Calu3 (cell line): ENCODE measurements at regions not wholly inside any gene's neighbourhood (a gene's known extent, or its start where the extent isn't known, plus 50 kb on each side); places are given as distances from the start of the nearest gene placed in this dataset.
"Not testable (repeated sequence)": the region's sequence is repeated elsewhere in the genome, so short reads cannot be mapped to it uniquely, and the experiment has no call there.

ENCODE experiments used
- BruUV-seq: library from RNA; stranded (reverse); fragments of 400-500 nt; replicated peaks from 2 replicates; lab custom pipeline; 2021; lab: Mats Ljungman, UMichigan
- CTCF ChIA-PET: fragments of 300-600 bp; sonication (Branson Sonifier 250); formaldehyde crosslinking; loops from one replicate; lab custom pipeline; 2022; ENCODE audit warnings: antibody characterized with exemption; lab: Charles Lee
- DNase-seq: peaks from one replicate; pipeline ENCODE4 v3.0.0; 2022
- H3K27ac Mint-ChIP-seq: one replicate; pipeline ENCODE4 v1.8.0; 2022; ENCODE audit warnings: mixed read lengths; ENCODE audit not compliant: unreplicated experiment
- H3K27me3 Mint-ChIP-seq: one replicate; pipeline ENCODE4 v1.8.0; 2022; ENCODE audit warnings: mixed read lengths; ENCODE audit not compliant: unreplicated experiment
- H3K36me3 Mint-ChIP-seq: one replicate; pipeline ENCODE4 v1.8.0; 2022; ENCODE audit warnings: mild to moderate bottlenecking, moderate library complexity, mixed read lengths; ENCODE audit not compliant: insufficient read depth, unreplicated experiment
- H3K4me1 Mint-ChIP-seq: one replicate; pipeline ENCODE4 v1.8.0; 2022; ENCODE audit warnings: mild to moderate bottlenecking, low read depth, mixed read lengths; ENCODE audit not compliant: unreplicated experiment
- H3K4me3 Mint-ChIP-seq: one replicate; pipeline ENCODE4 v1.8.0; 2022; ENCODE audit warnings: mild to moderate bottlenecking, low read depth, moderate library complexity, mixed read lengths; ENCODE audit not compliant: unreplicated experiment
- H3K9me3 Mint-ChIP-seq: one replicate; pipeline ENCODE4 v1.8.0; 2022; ENCODE audit warnings: low read depth, mixed read lengths; ENCODE audit not compliant: unreplicated experiment
- CTCF ChIP-seq: fragments of 200-600 bp; IDR thresholded peaks from one replicate; pipeline ENCODE4 v1.8.0; 2022; ENCODE audit warnings: antibody characterized with exemption; ENCODE audit not compliant: unreplicated experiment
- intact Hi-C: fragments of 100-400 bp; cut with micrococcal nuclease; formaldehyde crosslinking; loops from one replicate; pipeline ENCODE4 v1.10.0; 2022; ENCODE audit not compliant: unreplicated experiment

- Mint-ChIP-seq H3K4me1 (no peaks in the 10 kb centered on the region), H3K27ac (no peak overlapping the region), H3K36me3 (no peaks in the 10 kb centered on the region), H3K4me3 (no peak overlapping the region), H3K27me3 (no peaks in the 10 kb centered on the region), H3K9me3 (peaks cover 2% of the 10 kb centered on the region)
- CTCF ChIA-PET: no interaction called here
- BruUV-seq: no TSS peak
- intact Hi-C loops: no loop called here
- no peak for TF ChIP-seq CTCF
- no peak for DNase-seq
These were observed 128.3 kb upstream of the ARMCX2 start for GRCh38 chrX:101787934-101788333.

GRCh38 chrX:101785142-101785541 lies 125.5 kb upstream of the ARMCX2 start:
- Mint-ChIP-seq H3K4me1 (no peaks in the 10 kb centered on the region), H3K36me3 (no peaks in the 10 kb centered on the region), H3K27me3 (no peaks in the 10 kb centered on the region), H3K27ac (no peak overlapping the region), H3K9me3 (peaks cover 2% of the 10 kb centered on the region), H3K4me3 (no peak overlapping the region)
- BruUV-seq: no TSS peak
- intact Hi-C loops: no loop called here
- no peak for TF ChIP-seq CTCF
- CTCF ChIA-PET: no interaction called here
- DNase-seq: no peak

GRCh38 chrX:101780421-101780820 lies 120.8 kb upstream of the ARMCX2 start:
- H3K9me3 Mint-ChIP-seq, H3K27me3 Mint-ChIP-seq, DNase-seq, CTCF ChIA-PET, intact Hi-C loops, H3K4me1 Mint-ChIP-seq, H3K27ac Mint-ChIP-seq, H3K36me3 Mint-ChIP-seq, BruUV-seq, H3K4me3 Mint-ChIP-seq: not testable (repeated sequence)

GRCh38 chrX:101774340-101774739 lies 114.7 kb upstream of the ARMCX2 start:
- H3K4me3 Mint-ChIP-seq: no peak overlapping the region
- no peaks in the 10 kb centered on the region for H3K9me3 Mint-ChIP-seq
- no peak for DNase-seq
- intact Hi-C loops: no loop called here
- TF ChIP-seq CTCF: no peak
- CTCF ChIA-PET: no interaction called here
- no peak overlapping the region for H3K27ac Mint-ChIP-seq
- H3K27me3 Mint-ChIP-seq: no peaks in the 10 kb centered on the region
- no TSS peak for BruUV-seq
- H3K4me1 Mint-ChIP-seq: no peaks in the 10 kb centered on the region
- H3K36me3 Mint-ChIP-seq: no peaks in the 10 kb centered on the region

GRCh38 chrX:101764538-101764937 lies 104.9 kb upstream of the ARMCX2 start:
- CTCF ChIA-PET: no interaction called here
- H3K27me3 Mint-ChIP-seq: no peaks in the 10 kb centered on the region
- H3K36me3 Mint-ChIP-seq: no peaks in the 10 kb centered on the region
- TF ChIP-seq CTCF: no peak
- H3K9me3 Mint-ChIP-seq: no peaks in the 10 kb centered on the region
- no peak overlapping the region for H3K27ac Mint-ChIP-seq
- no peaks in the 10 kb centered on the region for H3K4me1 Mint-ChIP-seq
- BruUV-seq: no TSS peak
- no peak for DNase-seq
- H3K4me3 Mint-ChIP-seq: no peak overlapping the region
- intact Hi-C loops: no loop called here
